Neural crest cell (in vitro differentiated cells): ENCODE measurements at regions not wholly inside any gene's neighbourhood (a gene's known extent, or its start where the extent isn't known, plus 50 kb on each side); places are given as distances from the start of the nearest gene placed in this dataset.

ENCODE experiments used
- DNase-seq: peaks from one replicate; pipeline ENCODE4 v3.0.0; 2021; ENCODE audit warnings: low read depth, mixed read lengths, low spot score
- H3K27ac Mint-ChIP-seq: one replicate; pipeline ENCODE4 v1.8.0; 2021; ENCODE audit warnings: mild to moderate bottlenecking, mixed read lengths; ENCODE audit not compliant: unreplicated experiment
- H3K27me3 Mint-ChIP-seq: 2 replicates; pipeline ENCODE4 v1.8.0; 2021; ENCODE audit warnings: low read depth, mild to moderate bottlenecking, mixed read lengths
- H3K36me3 Mint-ChIP-seq: 2 replicates; pipeline ENCODE4 v1.8.0; 2021; ENCODE audit warnings: low read depth, mild to moderate bottlenecking, mixed read lengths
- H3K4me1 Mint-ChIP-seq: 2 replicates; pipeline ENCODE4 v1.8.0; 2021; ENCODE audit warnings: mixed read lengths
- H3K4me3 Mint-ChIP-seq: one replicate; pipeline ENCODE4 v1.8.0; 2021; ENCODE audit warnings: mild to moderate bottlenecking, mixed read lengths
- H3K9me3 Mint-ChIP-seq: 2 replicates; pipeline ENCODE4 v1.8.0; 2021; ENCODE audit warnings: mixed read lengths
- CTCF ChIP-seq: fragments of 200-600 bp; sonication (generic); conservative IDR thresholded peaks from 2 replicates; pipeline ENCODE4 v1.5.0; 2021; ENCODE audit warnings: antibody characterized with exemption, mild to moderate bottlenecking

GRCh38 chr14:87158283-87158682 lies 834.7 kb downstream of the GALC start:
- Mint-ChIP-seq H3K4me1 (no peaks in the 10 kb centered on the region), H3K9me3 (peaks cover 3% of the 10 kb centered on the region), H3K36me3 (no peaks in the 10 kb centered on the region), H3K27ac (no peak overlapping the region), H3K4me3 (no peak overlapping the region), H3K27me3 (no peaks in the 10 kb centered on the region)
- TF ChIP-seq CTCF: no peak
- DNase-seq: no peak

- no peak for DNase-seq
- no peak for TF ChIP-seq CTCF
- peaks cover 3% of the 10 kb centered on the region for H3K9me3 Mint-ChIP-seq
These were observed 836.1 kb downstream of the GALC start for GRCh38 chr14:87156878-87157277.

GRCh38 chr14:87155856-87156488 lies 837.0 kb downstream of the GALC start:
- no peaks in the 10 kb centered on the region for H3K36me3 Mint-ChIP-seq
- H3K27me3 Mint-ChIP-seq: no peaks in the 10 kb centered on the region
- H3K9me3 Mint-ChIP-seq: peaks cover 3% of the 10 kb centered on the region

More at GRCh38 chr14:87156878-87157277, 836.1 kb downstream of the GALC start:
- H3K4me1 Mint-ChIP-seq: no peaks in the 10 kb centered on the region
- no peak overlapping the region for H3K4me3 Mint-ChIP-seq
- H3K27ac Mint-ChIP-seq: no peak overlapping the region
- H3K36me3 Mint-ChIP-seq: no peaks in the 10 kb centered on the region
- H3K27me3 Mint-ChIP-seq: no peaks in the 10 kb centered on the region

GRCh38 chr14:87153901-87154300 lies 839.1 kb downstream of the GALC start:
- Mint-ChIP-seq H3K27ac (no peak overlapping the region), H3K36me3 (no peaks in the 10 kb centered on the region), H3K4me1 (peaks cover 4% of the 10 kb centered on the region), H3K9me3 (no peaks in the 10 kb centered on the region), H3K27me3 (no peaks in the 10 kb centered on the region), H3K4me3 (no peak overlapping the region)
- no peak for TF ChIP-seq CTCF
- DNase-seq: no peak

More at GRCh38 chr14:87155856-87156488, 837.0 kb downstream of the GALC start:
- Mint-ChIP-seq H3K27ac (no peak overlapping the region), H3K4me3 (no peak overlapping the region), H3K4me1 (no peaks in the 10 kb centered on the region)
- no peak for TF ChIP-seq CTCF
- DNase-seq: no peak

- no peak for TF ChIP-seq CTCF
- no peak overlapping the region for H3K4me3 Mint-ChIP-seq
- H3K36me3 Mint-ChIP-seq: no peaks in the 10 kb centered on the region
- no peak for DNase-seq
- H3K4me1 Mint-ChIP-seq: peaks cover 4% of the 10 kb centered on the region
- H3K9me3 Mint-ChIP-seq: no peaks in the 10 kb centered on the region
- no peak overlapping the region for H3K27ac Mint-ChIP-seq
- H3K27me3 Mint-ChIP-seq: no peaks in the 10 kb centered on the region
These were observed 839.6 kb downstream of the GALC start for GRCh38 chr14:87153391-87153790.
